Caco-2 (cell line): ENCODE measurements at regions not wholly inside any gene's neighbourhood (a gene's known extent, or its start where the extent isn't known, plus 50 kb on each side); places are given as distances from the start of the nearest gene placed in this dataset.

Experiments used
- BruUV-seq: library from RNA; stranded (reverse); fragments of 400-500 nt; replicated peaks from 2 replicates; lab custom pipeline; 2021; lab: Mats Ljungman, UMichigan
- CTCF ChIA-PET: fragments of 300-600 bp; sonication (Branson Sonifier 250); formaldehyde crosslinking; loops from one replicate; lab custom pipeline; 2022; ENCODE audit warnings: antibody characterized with exemption; lab: Charles Lee
- POLR2A ChIA-PET: fragments of 300-600 bp; sonication (Branson Sonifier 250); formaldehyde crosslinking; loops from one replicate; lab custom pipeline; 2022; ENCODE audit warnings: antibody characterized with exemption; lab: Charles Lee
- DNase-seq, 2 experiments: peaks; one replicate each; pipeline versions ENCODE4 v3.0.0 to v3.0.0-alpha.2; 2020 to 2022
- H3K27me3 ChIP-seq: replicated peaks from 2 replicates; pipeline ENCODE4 v1.6.0; 2011; ENCODE audit warnings: low read length; ENCODE audit not compliant: control insufficient read depth, insufficient read depth
- H3K36me3 ChIP-seq: 2 replicates; pipeline ENCODE4 v1.5.1; 2011; ENCODE audit warnings: low read length; ENCODE audit not compliant: control insufficient read depth, insufficient read depth
- H3K4me1 ChIP-seq: fragments of 250-450 bp; sonication (Bioruptor Pico); 2 replicates; pipeline ENCODE4 v1.5.1; 2020; ENCODE audit warnings: mild to moderate bottlenecking
- H3K4me3 ChIP-seq: 2 replicates; pipeline ENCODE4 v1.5.1; 2011; ENCODE audit warnings: low read depth, mild to moderate bottlenecking, control low read depth, low read length
- H3K9me3 ChIP-seq: fragments of 250-450 bp; sonication (Bioruptor Pico); 2 replicates; pipeline ENCODE4 v1.5.1; 2020; ENCODE audit warnings: mild to moderate bottlenecking, moderate library complexity
- H3K27ac Mint-ChIP-seq: one replicate; pipeline ENCODE4 v1.8.0; 2022; ENCODE audit warnings: mixed read lengths; ENCODE audit not compliant: unreplicated experiment
- H3K27me3 Mint-ChIP-seq: one replicate; pipeline ENCODE4 v1.8.0; 2022; ENCODE audit warnings: mixed read lengths; ENCODE audit not compliant: insufficient read depth, unreplicated experiment
- H3K36me3 Mint-ChIP-seq: one replicate; pipeline ENCODE4 v1.8.0; 2022; ENCODE audit warnings: mild to moderate bottlenecking, mixed read lengths; ENCODE audit not compliant: insufficient read depth, unreplicated experiment
- H3K4me1 Mint-ChIP-seq: one replicate; pipeline ENCODE4 v1.8.0; 2022; ENCODE audit warnings: low read depth, mixed read lengths; ENCODE audit not compliant: unreplicated experiment
- H3K4me3 Mint-ChIP-seq: one replicate; pipeline ENCODE4 v1.8.0; 2022; ENCODE audit warnings: mild to moderate bottlenecking, moderate library complexity, mixed read lengths; ENCODE audit not compliant: unreplicated experiment
- H3K9me3 Mint-ChIP-seq: one replicate; pipeline ENCODE4 v1.8.0; 2022; ENCODE audit warnings: mixed read lengths; ENCODE audit not compliant: unreplicated experiment
- intact Hi-C: fragments of 100-400 bp; cut with micrococcal nuclease; formaldehyde crosslinking; loops from one replicate; pipeline ENCODE4 v1.10.0; 2022; ENCODE audit not compliant: unreplicated experiment
- TF ChIP-seq, protein P1 (sequence below), 2 experiments: fragments of 200-600 bp in 1 of 2; IDR thresholded peaks; 1 replicate in 1 of 2; 2 replicates in 1 of 2; pipeline versions ENCODE4 v1.5.1 to v1.8.0; 2011 to 2022; ENCODE audit warnings: antibody characterized with exemption in 1 of 2, control low read depth in 1 of 2, inconsistent platforms in 1 of 2, low read depth in 1 of 2, low read length in 1 of 2, mild to moderate bottlenecking in 1 of 2, moderate library complexity in 1 of 2; ENCODE audit not compliant: insufficient read depth in 1 of 2, severe bottlenecking in 1 of 2, unreplicated experiment in 1 of 2

DNA sequence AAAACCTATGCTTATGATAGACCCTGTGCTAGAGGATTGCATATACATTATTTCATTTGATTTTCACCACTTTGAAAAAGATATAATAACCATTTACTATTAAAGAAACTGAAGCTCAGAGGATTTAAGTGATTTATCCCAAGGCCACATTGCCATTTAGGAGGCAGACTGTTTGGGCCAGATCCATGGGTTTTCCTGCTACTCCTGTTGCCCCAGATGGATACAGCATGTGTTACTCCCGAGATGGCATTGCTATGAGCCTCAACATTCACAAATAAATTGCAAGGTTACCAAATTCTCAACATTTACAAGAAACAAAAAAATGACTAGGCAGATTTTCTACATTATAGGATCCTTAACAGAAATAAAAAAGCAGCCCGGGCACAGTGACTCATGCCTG is 322.1 kb upstream of the SOX9 start:
- intact Hi-C loops, result no loop called here
- no peaks in the 10 kb centered on the region for H3K36me3 ChIP-seq
- ChIA-PET CTCF (no interaction called here), POLR2A (no interaction called here)
- H3K27ac Mint-ChIP-seq, result no peak overlapping the region
- no peak overlapping the region for H3K4me3 Mint-ChIP-seq
- no peaks in the 10 kb centered on the region for H3K36me3 Mint-ChIP-seq
- no peaks in the 10 kb centered on the region for H3K9me3 ChIP-seq
- no peaks in the 10 kb centered on the region for H3K4me1 Mint-ChIP-seq
- TF ChIP-seq, protein P1, sequence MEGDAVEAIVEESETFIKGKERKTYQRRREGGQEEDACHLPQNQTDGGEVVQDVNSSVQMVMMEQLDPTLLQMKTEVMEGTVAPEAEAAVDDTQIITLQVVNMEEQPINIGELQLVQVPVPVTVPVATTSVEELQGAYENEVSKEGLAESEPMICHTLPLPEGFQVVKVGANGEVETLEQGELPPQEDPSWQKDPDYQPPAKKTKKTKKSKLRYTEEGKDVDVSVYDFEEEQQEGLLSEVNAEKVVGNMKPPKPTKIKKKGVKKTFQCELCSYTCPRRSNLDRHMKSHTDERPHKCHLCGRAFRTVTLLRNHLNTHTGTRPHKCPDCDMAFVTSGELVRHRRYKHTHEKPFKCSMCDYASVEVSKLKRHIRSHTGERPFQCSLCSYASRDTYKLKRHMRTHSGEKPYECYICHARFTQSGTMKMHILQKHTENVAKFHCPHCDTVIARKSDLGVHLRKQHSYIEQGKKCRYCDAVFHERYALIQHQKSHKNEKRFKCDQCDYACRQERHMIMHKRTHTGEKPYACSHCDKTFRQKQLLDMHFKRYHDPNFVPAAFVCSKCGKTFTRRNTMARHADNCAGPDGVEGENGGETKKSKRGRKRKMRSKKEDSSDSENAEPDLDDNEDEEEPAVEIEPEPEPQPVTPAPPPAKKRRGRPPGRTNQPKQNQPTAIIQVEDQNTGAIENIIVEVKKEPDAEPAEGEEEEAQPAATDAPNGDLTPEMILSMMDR (IDR thresholded peaks at IDR 0.05; ENCODE audit: insufficient read depth in 1 of 2, low read depth in 1 of 2, low read length in 1 of 2, severe bottlenecking in 1 of 2, unreplicated experiment in 1 of 2), result no peak
- BruUV-seq, result no TSS peak
- no peaks in the 10 kb centered on the region for H3K4me1 ChIP-seq
- no peak overlapping the region for H3K4me3 ChIP-seq
- H3K27me3 ChIP-seq, result no peaks in the 10 kb centered on the region; the same call in none of the 2 replicates
- no peak for DNase-seq
- H3K27me3 Mint-ChIP-seq, result peaks cover 4% of the 10 kb centered on the region
- H3K9me3 Mint-ChIP-seq, result no peaks in the 10 kb centered on the region

DNA sequence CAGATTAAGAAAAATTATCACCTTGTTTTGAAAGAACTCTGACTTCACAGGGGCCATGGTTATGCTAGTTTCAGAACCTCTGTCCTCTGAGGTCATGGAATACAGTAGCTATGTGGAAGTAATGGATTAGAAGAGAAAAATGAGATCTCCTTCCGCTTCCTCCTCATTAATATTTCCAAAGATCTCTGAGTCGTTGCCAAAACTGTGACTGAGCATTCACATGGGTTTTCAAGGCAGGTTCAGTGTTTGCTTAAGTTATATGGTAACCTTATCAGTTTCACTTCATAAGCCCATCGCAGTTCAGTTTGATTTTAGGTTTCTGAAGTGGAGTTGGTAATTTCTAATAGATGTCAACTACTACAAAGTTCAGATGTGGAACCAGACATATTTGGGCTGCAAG is 321.2 kb upstream of the SOX9 start:
- Histone ChIP-seq H3K4me3 (no peak overlapping the region), H3K36me3 (no peaks in the 10 kb centered on the region), H3K27me3 (no peaks in the 10 kb centered on the region; the same call in none of the 2 replicates), H3K9me3 (no peaks in the 10 kb centered on the region), H3K4me1 (no peaks in the 10 kb centered on the region)
- Mint-ChIP-seq H3K4me1 (no peaks in the 10 kb centered on the region), H3K36me3 (no peaks in the 10 kb centered on the region), H3K27ac (no peak overlapping the region), H3K27me3 (peaks cover 2% of the 10 kb centered on the region), H3K9me3 (no peaks in the 10 kb centered on the region), H3K4me3 (no peak overlapping the region)
- DNase-seq, result no peak
- CTCF ChIA-PET, result no interaction called here
- TF ChIP-seq, protein P1 (IDR thresholded peaks at IDR 0.05; ENCODE audit: insufficient read depth in 1 of 2, low read depth in 1 of 2, low read length in 1 of 2, severe bottlenecking in 1 of 2, unreplicated experiment in 1 of 2), result no peak
- no TSS peak for BruUV-seq
- POLR2A ChIA-PET, result no interaction called here
- intact Hi-C loops, result no loop called here

DNA sequence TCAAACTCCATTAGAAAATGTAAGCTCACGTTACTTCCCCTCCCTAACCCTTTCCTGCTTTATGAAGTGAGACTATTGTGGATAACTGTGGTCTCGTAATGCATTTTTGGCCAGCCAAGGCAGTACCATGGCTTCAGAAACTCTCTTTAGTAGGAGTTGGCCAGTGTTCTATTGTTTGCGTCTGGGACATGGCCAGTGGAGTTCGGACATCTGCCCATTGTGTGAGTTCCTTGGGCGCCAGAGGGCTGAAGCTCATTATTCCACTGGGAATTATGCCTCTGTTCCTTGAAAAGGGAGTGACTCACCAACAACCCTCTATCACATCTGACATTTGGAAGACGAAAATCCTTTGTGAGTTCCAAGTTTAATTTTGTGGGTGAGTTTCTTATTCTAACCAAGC is 319.5 kb upstream of the SOX9 start:
- ChIA-PET POLR2A (no interaction called here), CTCF (no interaction called here)
- TF ChIP-seq, protein P1 (IDR thresholded peaks at IDR 0.05; ENCODE audit: insufficient read depth in 1 of 2, low read depth in 1 of 2, low read length in 1 of 2, severe bottlenecking in 1 of 2, unreplicated experiment in 1 of 2), result no peak
- Histone ChIP-seq H3K36me3 (no peaks in the 10 kb centered on the region), H3K27me3 (no peaks in the 10 kb centered on the region; the same call in none of the 2 replicates), H3K4me1 (no peaks in the 10 kb centered on the region), H3K9me3 (no peaks in the 10 kb centered on the region), H3K4me3 (no peak overlapping the region)
- H3K4me3 Mint-ChIP-seq, result no peak overlapping the region
- H3K27ac Mint-ChIP-seq, result no peak overlapping the region
- no peaks in the 10 kb centered on the region for H3K4me1 Mint-ChIP-seq
- BruUV-seq, result no TSS peak
- DNase-seq, result no peak
- intact Hi-C loops, result no loop called here
- no peaks in the 10 kb centered on the region for H3K36me3 Mint-ChIP-seq
- no peaks in the 10 kb centered on the region for H3K9me3 Mint-ChIP-seq
- H3K27me3 Mint-ChIP-seq, result peaks cover 7% of the 10 kb centered on the region
